C4-2B (cell line): ENCODE measurements at regions not wholly inside any gene's neighbourhood (a gene's known extent, or its start where the extent isn't known, plus 50 kb on each side); places are given as distances from the start of the nearest gene placed in this dataset.

Experiments used
- H3K27ac ChIP-seq: fragments of 450-650 bp; 2 replicates; pipeline ENCODE4 v1.5.1; 2017
- CTCF ChIP-seq: fragments of 450-650 bp; conservative IDR thresholded peaks from 2 replicates; pipeline ENCODE4 v1.5.1; 2017; ENCODE audit warnings: mild to moderate bottlenecking
- ZFX ChIP-seq: fragments of 450-650 bp; IDR thresholded peaks from 2 replicates; pipeline ENCODE4 v1.6.1; 2017

- H3K27ac ChIP-seq: no peak overlapping the region
- TF ChIP-seq CTCF (no peak), ZFX (no peak)
These were observed 635.5 kb downstream of the PLPP3 start for GRCh38 chr1:55943721-55944435.

GRCh38 chr1:55943012-55943411, 636.4 kb downstream of the PLPP3 start:
- no peak overlapping the region for H3K27ac ChIP-seq
- TF ChIP-seq ZFX: no peak
- TF ChIP-seq CTCF: no peak

GRCh38 chr1:55939866-55940265, 639.5 kb downstream of the PLPP3 start:
- no peak overlapping the region for H3K27ac ChIP-seq
- no peak for TF ChIP-seq CTCF
- TF ChIP-seq ZFX: no peak

DNA sequence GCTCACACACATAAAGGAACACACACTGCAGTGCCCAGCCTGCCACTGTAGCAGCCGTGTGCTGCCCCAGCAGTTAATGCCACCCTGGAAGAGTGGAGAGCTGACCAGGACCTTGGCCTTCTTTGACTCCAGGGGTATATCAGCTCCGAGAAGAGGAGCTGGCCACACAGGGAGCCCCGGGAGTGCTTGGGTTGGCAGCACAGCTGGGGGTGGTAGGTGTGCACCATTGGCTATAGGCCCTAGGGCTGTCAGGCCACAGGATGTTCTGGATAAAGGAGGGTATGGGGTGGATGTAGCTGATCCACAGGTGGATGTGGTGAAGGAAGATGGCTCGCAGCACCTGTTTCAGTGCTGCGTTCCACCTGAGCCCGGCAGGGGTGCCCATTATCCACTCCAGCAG, 640.5 kb downstream of the PLPP3 start:
- TF ChIP-seq ZFX (no peak), CTCF (no peak)
- no peak overlapping the region for H3K27ac ChIP-seq

DNA sequence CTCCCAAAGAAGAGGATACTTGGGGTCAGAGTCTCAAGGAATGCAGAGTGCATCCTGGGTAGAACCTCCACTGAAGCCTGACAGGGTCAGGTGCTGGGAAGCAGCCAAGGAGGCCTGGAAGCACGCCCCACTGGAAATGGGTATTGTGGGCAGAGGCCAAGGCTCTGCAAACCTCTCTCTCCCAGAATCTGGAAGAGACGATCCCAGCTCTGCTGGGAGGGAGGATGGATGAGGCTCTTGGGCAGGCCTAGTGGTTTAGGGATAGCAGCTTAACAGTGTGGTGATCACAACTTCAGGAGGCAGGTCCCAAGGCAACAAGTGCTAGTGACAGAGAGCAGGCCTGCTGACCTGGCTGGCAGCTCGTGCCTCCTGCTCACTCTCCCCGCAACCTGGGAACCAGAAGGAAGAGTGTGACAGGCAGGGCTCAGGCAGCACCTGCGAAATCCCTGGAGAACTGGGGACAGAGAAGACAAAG, 641.0 kb downstream of the PLPP3 start:
- no peak overlapping the region for H3K27ac ChIP-seq
- TF ChIP-seq CTCF (no peak), ZFX (no peak)

DNA sequence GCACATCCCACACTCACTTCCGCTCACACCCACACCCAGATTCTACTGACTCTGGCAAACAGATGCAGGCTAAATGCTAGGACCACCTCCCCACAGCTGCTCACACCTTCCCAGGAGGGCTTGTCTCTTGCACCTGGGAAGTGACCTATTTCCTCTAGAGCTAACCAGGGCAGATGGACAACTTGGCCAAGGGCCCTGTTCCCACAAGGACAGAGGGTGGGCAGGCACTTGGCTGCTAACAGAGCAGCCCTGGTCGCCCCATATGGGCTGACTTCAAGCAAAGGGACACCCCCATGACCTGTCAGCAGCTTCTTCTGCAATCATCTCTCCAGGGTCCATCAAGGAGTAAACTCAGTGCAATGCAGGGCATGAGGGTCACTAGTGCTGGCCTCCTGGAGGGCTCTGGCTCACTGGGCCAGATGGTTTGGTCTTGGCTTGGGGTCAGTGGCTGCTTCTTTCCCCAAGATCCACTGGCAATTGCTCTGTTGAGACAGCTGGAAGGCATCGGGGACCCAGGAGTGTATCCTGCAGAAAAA, 641.5 kb downstream of the PLPP3 start:
- no peak overlapping the region for H3K27ac ChIP-seq
- no peak for TF ChIP-seq ZFX
- no peak for TF ChIP-seq CTCF

- TF ChIP-seq CTCF: no peak
- no peak for TF ChIP-seq ZFX
- no peak overlapping the region for H3K27ac ChIP-seq
These were observed 644.1 kb downstream of the PLPP3 start for GRCh38 chr1:55935236-55935635.
